ENCODE measurements at regions not wholly inside any gene's neighbourhood (a gene's known extent, or its start where the extent isn't known, plus 50 kb on each side); places are given as distances from the start of the nearest gene placed in this dataset.

DNA sequence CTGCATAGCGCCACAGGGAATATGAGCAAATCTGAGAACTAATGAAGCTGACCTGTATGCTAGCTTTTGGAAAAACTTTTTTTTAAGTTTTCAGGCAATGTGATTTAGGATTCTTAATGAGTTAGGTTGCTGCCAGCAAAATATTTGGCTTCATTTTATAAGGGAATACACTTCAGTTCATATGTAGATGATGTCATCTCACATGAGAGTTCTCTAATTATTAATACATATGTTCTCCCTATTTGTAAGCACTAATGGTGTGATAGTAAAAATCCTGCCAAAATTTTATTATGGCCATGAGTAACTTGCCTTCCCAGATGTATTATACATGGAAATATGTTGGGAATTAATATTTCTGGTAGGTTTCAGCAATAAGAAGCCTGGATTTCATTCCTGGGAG, 573.8 kb downstream of the EPM2A start:
- H3K4me1 ChIP-seq: no peaks in the 10 kb centered on the region
- no peaks in the 10 kb centered on the region for H3K36me3 ChIP-seq
- H3K27ac ChIP-seq: no peak overlapping the region
- DNase-seq: no peak
- H3K9me3 ChIP-seq: peaks cover 0 to 7% (median 0%) of the 10 kb centered on the region in 4 donors
- no peaks in the 10 kb centered on the region for H3K27me3 ChIP-seq
- no peak for TF ChIP-seq POLR2A (IDR thresholded peaks at IDR 0.05)
- TF ChIP-seq, protein P1, sequence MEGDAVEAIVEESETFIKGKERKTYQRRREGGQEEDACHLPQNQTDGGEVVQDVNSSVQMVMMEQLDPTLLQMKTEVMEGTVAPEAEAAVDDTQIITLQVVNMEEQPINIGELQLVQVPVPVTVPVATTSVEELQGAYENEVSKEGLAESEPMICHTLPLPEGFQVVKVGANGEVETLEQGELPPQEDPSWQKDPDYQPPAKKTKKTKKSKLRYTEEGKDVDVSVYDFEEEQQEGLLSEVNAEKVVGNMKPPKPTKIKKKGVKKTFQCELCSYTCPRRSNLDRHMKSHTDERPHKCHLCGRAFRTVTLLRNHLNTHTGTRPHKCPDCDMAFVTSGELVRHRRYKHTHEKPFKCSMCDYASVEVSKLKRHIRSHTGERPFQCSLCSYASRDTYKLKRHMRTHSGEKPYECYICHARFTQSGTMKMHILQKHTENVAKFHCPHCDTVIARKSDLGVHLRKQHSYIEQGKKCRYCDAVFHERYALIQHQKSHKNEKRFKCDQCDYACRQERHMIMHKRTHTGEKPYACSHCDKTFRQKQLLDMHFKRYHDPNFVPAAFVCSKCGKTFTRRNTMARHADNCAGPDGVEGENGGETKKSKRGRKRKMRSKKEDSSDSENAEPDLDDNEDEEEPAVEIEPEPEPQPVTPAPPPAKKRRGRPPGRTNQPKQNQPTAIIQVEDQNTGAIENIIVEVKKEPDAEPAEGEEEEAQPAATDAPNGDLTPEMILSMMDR (IDR thresholded peaks at IDR 0.05): no peak
- no peak overlapping the region for H3K4me3 ChIP-seq

DNA sequence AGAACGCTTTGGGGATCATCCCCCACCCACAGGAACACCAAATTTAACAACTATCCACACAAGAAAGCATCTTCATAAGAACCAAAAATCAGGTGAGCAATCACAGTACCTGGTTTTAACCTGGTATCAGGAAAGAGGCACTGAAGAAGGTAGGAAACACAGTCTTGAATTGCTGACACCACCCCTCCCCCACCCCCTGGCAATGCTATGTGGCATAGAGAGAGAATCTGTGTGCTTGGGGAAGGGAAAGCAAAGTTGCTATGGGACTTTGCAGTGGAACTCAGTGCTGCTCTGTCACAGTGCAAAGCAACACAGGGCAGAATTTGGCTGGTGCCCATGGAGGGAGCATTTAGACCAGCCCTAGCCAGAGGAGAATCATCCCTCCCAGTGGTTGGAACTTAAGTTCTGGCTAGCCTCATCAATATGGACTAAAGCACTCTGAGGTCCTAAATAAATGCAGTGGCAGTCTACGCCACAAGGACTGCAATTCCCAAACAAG, 565.5 kb downstream of the EPM2A start:
- Histone ChIP-seq H3K4me1 (no peaks in the 10 kb centered on the region), H3K36me3 (no peaks in the 10 kb centered on the region), H3K9me3 (no peaks in the 10 kb centered on the region), H3K27me3 (no peaks in the 10 kb centered on the region), H3K4me3 (no peak overlapping the region), H3K27ac (no peak overlapping the region)
- no peak for DNase-seq
- TF ChIP-seq, protein P1 (IDR thresholded peaks at IDR 0.05): no peak
- no peak for TF ChIP-seq POLR2A (IDR thresholded peaks at IDR 0.05)

DNA sequence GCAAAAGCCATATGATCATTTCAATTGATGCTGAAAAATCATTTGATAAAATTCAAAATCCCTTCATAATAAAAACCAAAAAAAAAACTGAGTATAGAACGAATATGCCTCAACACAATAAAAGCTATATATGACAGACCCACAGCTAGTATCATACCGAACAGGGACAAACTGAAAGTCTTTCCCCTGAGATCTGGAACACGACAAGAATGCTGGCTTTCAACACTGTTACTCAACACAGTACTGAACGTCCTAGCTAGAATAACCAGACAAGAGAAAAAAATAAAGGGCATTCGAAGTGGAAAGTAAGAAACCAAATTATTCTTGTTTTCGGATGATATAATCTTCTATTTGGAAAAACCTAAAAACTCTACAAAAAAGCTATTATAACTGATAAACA, 559.9 kb downstream of the EPM2A start:
- DNase-seq: no peak
- H3K9me3 ChIP-seq: no peaks in the 10 kb centered on the region
- H3K4me3 ChIP-seq: no peak overlapping the region
- no peak overlapping the region for H3K27ac ChIP-seq
- H3K36me3 ChIP-seq: no peaks in the 10 kb centered on the region
- H3K27me3 ChIP-seq: no peaks in the 10 kb centered on the region
- TF ChIP-seq, protein P1 (IDR thresholded peaks at IDR 0.05): no peak
- TF ChIP-seq POLR2A (IDR thresholded peaks at IDR 0.05): no peak
- no peaks in the 10 kb centered on the region for H3K4me1 ChIP-seq

DNA sequence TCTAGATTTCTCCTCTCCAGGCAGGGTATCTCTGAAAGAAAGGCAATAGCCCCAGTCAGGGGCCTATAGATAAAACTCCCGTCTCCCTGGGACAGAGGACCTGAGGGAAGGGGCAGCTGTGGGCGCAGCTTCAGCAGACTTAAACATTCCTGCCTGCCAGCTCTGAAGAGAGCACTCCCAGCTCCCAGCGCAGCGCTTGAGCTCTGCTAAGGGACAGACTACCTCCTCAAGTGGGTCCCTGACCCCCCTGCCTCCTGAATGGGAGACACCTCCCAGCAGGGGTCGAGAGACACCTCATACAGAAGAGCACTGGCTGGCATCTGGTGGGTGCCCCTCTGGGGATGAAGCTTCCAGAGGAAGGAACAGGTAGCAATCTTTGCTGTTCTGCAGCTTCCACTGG, 556.9 kb downstream of the EPM2A start:
- Histone ChIP-seq H3K27me3 (no peaks in the 10 kb centered on the region), H3K4me3 (no peak overlapping the region), H3K27ac (no peak overlapping the region), H3K9me3 (no peaks in the 10 kb centered on the region), H3K36me3 (no peaks in the 10 kb centered on the region), H3K4me1 (no peaks in the 10 kb centered on the region)
- no peak for DNase-seq
- no peak for TF ChIP-seq POLR2A (IDR thresholded peaks at IDR 0.05)
- TF ChIP-seq, protein P1 (IDR thresholded peaks at IDR 0.05): no peak

DNA sequence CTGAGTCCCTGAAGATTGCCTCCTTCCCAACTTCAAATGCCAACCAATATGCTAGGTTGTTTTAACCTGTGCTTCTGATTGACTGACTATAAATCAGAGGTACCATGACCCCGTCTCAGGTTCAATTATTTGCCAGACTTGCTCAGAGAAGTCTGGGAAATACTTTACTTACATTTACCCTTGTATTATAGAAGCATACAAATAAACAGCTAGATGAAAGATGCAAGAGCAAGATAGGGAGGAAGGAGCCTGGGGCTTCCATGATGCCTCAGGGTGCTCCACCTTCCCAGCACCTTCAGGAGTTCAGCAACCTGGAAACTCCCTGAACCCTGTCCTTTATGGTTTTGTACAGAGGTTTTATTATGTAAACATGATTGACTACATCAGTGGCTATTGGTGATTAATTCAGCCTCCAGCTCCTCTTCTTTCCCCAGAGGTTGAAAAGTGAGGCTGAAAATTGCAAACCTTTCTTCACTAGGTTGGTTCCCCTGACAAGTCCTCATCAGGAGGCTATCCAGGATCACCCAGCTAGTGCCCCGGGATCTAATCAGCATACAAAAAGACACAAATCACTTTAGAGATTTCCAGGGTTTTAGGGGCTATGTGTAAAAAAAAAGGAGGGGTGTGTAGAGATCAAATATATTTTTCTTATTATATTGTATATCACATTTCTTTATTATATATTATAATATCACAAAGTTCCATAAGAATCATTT, 547.7 kb downstream of the EPM2A start:
- no peaks in the 10 kb centered on the region for H3K27me3 ChIP-seq
- TF ChIP-seq, protein P1 (IDR thresholded peaks at IDR 0.05): no peak
- TF ChIP-seq POLR2A (IDR thresholded peaks at IDR 0.05): no peak
- no peak overlapping the region for H3K4me3 ChIP-seq
- H3K27ac ChIP-seq: no peak overlapping the region
- H3K4me1 ChIP-seq: no peaks in the 10 kb centered on the region
- no peaks in the 10 kb centered on the region for H3K36me3 ChIP-seq
- DNase-seq: no peak
- H3K9me3 ChIP-seq: no peaks in the 10 kb centered on the region

Data from Peyer's patch (tissue), 4 donors.